ENCODE measurements at regions not wholly inside any gene's neighbourhood (a gene's known extent, or its start where the extent isn't known, plus 50 kb on each side); places are given as distances from the start of the nearest gene placed in this dataset.

DNA sequence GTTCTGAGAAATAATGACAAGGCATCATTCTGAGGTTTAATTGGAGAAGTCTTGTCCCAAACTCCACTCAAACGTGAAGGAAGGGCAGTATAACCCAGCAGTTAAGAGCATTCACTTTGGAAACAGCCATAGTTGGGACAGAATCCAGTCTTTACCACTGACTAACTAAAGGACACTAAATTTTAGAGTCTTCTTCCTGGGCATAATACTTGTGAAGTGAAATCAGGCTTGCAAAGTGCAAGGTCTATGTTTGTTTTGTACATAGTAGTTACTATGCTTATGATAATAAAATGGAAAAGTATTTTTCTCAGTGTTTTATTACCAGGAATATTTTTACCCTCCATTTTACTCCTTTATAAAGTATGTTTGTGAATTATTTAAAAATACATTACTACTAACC is 748.2 kb upstream of the ID2 start:
- WGBS, 2 experiments (ENCODE audit: low coverage in 1 of 2, low lambda C conversion rate in 2 of 2, missing lambda C conversion rate in 2 of 2): 68 to 90% methylated on average over 1 of the region's 1 CpG
- Histone ChIP-seq H3K27ac (no peak overlapping the region), H3K4me1 (ENCODE audit: insufficient read depth) (0 out of 2 replicates have a peak, but pooled peaks cover 9% of the 10 kb centered on the region), H3K4me2 (ENCODE audit: unreplicated experiment) (no peak overlapping the region), H3K9me3 (ENCODE audit: low read depth) (no peaks in the 10 kb centered on the region), H2AFZ (no peak overlapping the region), H3K4me3 (no peak overlapping the region), H3K36me3 (ENCODE audit: low read depth) (no peaks in the 10 kb centered on the region), H3K9ac (no peak overlapping the region), H3K9me2 (ENCODE audit: insufficient read depth) (no peaks in the 10 kb centered on the region), H3F3A (ENCODE audit: insufficient read depth) (0 out of 2 replicates have a peak, but pooled peaks cover 5% of the 10 kb centered on the region), H3K27me3 (replicated peaks; ENCODE audit: insufficient read depth) (no peaks in the 10 kb centered on the region), H4K20me1 (ENCODE audit: insufficient read depth) (no peaks in the 10 kb centered on the region), H3K79me2 (ENCODE audit: insufficient read depth) (no peaks in the 10 kb centered on the region)
- TF ChIP-seq EZH2phosphoT487 (IDR thresholded peaks at IDR 0.05; ENCODE audit: insufficient read depth, low read depth): no peak
- no peak for TF ChIP-seq EZH2 (IDR thresholded peaks at IDR 0.05; ENCODE audit: insufficient read depth, poor library complexity, severe bottlenecking)
- no peak for DNase-seq
- in situ Hi-C loops (cut with MboI): no loop called here

DNA sequence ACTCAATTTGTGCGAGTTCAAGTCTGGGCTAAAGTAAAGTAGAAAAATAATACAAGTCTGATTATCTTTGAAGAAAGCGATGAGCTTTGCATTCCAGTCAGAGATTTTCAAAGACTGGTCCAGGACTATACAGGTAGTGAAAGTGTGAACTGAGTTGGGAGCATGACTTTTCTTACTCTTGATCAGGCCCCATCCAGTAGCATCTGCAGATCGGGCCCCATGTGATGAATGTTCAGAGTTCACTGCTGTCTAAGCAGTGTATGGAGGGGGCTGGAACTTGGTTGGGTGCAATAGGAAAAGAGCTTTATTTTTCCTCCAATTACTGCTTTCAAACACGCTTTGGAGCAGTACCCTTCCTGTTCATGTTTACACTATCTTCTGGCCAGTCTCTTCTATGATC is 747.4 kb upstream of the ID2 start:
- Histone ChIP-seq H3K9me2 (ENCODE audit: insufficient read depth) (no peaks in the 10 kb centered on the region), H3K9ac (no peak overlapping the region), H4K20me1 (ENCODE audit: insufficient read depth) (no peaks in the 10 kb centered on the region), H3K27me3 (replicated peaks; ENCODE audit: insufficient read depth) (no peaks in the 10 kb centered on the region), H3K4me3 (no peak overlapping the region), H3K9me3 (ENCODE audit: low read depth) (no peaks in the 10 kb centered on the region), H3K79me2 (ENCODE audit: insufficient read depth) (no peaks in the 10 kb centered on the region), H3F3A (ENCODE audit: insufficient read depth) (0 out of 2 replicates have a peak, but pooled peaks cover 5% of the 10 kb centered on the region), H3K4me2 (ENCODE audit: unreplicated experiment) (no peak overlapping the region), H3K27ac (no peak overlapping the region), H3K36me3 (ENCODE audit: low read depth) (no peaks in the 10 kb centered on the region), H2AFZ (no peak overlapping the region), H3K4me1 (ENCODE audit: insufficient read depth) (peaks cover 9% of the 10 kb centered on the region; the same call in 1 of the 2 replicates)
- no peak for DNase-seq
- TF ChIP-seq EZH2phosphoT487 (IDR thresholded peaks at IDR 0.05; ENCODE audit: insufficient read depth, low read depth): no peak
- no peak for TF ChIP-seq EZH2 (IDR thresholded peaks at IDR 0.05; ENCODE audit: insufficient read depth, poor library complexity, severe bottlenecking)
- WGBS, 2 experiments (ENCODE audit: low coverage in 1 of 2, low lambda C conversion rate in 2 of 2, missing lambda C conversion rate in 2 of 2): 90 to 93% methylated on average over 4 of the region's 4 CpGs
- in situ Hi-C loops (cut with MboI): no loop called here

DNA sequence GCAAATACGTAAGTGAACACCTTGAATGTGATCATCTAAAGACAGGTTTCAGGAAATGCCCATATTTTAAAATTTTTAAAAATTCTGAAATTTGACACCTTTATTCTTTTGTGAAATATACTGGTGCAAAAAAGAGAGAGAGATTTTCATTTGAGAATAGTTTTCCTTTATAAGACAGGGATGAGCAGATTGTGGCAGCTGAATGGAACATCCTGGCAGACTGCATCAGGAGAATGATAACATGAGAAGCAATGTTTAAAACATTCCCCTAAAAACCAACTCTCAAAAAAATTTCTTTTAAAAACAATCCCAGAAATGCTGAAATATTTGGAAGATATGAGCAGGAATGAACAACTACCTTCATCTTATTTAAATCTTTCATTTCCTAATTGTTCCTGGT is 744.8 kb upstream of the ID2 start:
- WGBS, 2 experiments (ENCODE audit: low coverage in 1 of 2, low lambda C conversion rate in 2 of 2, missing lambda C conversion rate in 2 of 2): 98% methylated on average over 1 of the region's 1 CpG

DNA sequence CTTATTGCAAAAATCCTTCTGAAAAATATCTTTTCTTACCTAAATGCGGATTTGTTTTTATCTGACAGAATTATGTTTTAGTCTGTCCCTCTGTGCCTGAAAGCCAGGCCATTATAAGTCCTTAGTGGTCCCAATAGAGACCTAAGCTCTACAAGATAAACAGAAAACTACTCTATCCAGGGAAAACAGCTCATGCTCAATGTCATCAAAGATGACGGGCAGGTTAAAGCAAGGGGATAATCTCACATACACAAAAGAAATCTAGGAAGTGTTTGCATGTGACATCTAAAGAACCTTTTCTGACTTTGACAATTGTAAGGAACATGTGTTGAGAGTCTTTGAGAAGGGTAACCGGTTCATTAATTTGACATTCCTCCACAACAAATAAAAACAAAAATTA is 741.1 kb upstream of the ID2 start:
- no peak overlapping the region for H3K4me3 ChIP-seq
- H3K79me2 ChIP-seq (ENCODE audit: insufficient read depth): no peaks in the 10 kb centered on the region
- 97% methylated on average over 3 of the region's 3 CpGs for WGBS, 2 experiments (ENCODE audit: low coverage in 1 of 2, low lambda C conversion rate in 2 of 2, missing lambda C conversion rate in 2 of 2)
- no peaks in the 10 kb centered on the region for H4K20me1 ChIP-seq (ENCODE audit: insufficient read depth)
- H3K27ac ChIP-seq: no peak overlapping the region
- H3K4me1 ChIP-seq (ENCODE audit: insufficient read depth): peaks cover 4% of the 10 kb centered on the region
- H3K9me2 ChIP-seq (ENCODE audit: insufficient read depth): no peaks in the 10 kb centered on the region
- no peak overlapping the region for H3K9ac ChIP-seq
- no peaks in the 10 kb centered on the region for H3K36me3 ChIP-seq (ENCODE audit: low read depth)
- no peaks in the 10 kb centered on the region for H3K9me3 ChIP-seq (ENCODE audit: low read depth)
- in situ Hi-C loops (cut with MboI): no loop called here
- H2AFZ ChIP-seq: no peak overlapping the region
- no peak for DNase-seq
- TF ChIP-seq EZH2phosphoT487 (IDR thresholded peaks at IDR 0.05; ENCODE audit: insufficient read depth, low read depth) (no peak), EZH2 (IDR thresholded peaks at IDR 0.05; ENCODE audit: insufficient read depth, poor library complexity, severe bottlenecking) (no peak)
- H3K4me2 ChIP-seq (ENCODE audit: unreplicated experiment): no peak overlapping the region
- H3K27me3 ChIP-seq (replicated peaks; ENCODE audit: insufficient read depth): no peaks in the 10 kb centered on the region
- H3F3A ChIP-seq (ENCODE audit: insufficient read depth): no peaks in the 10 kb centered on the region

More for the DNA sequence above, 744.8 kb upstream of the ID2 start:
- Histone ChIP-seq H3K9me2 (ENCODE audit: insufficient read depth) (no peaks in the 10 kb centered on the region), H3K27me3 (replicated peaks; ENCODE audit: insufficient read depth) (no peaks in the 10 kb centered on the region), H3F3A (ENCODE audit: insufficient read depth) (no peaks in the 10 kb centered on the region), H3K9ac (no peak overlapping the region), H3K4me2 (ENCODE audit: unreplicated experiment) (no peak overlapping the region), H3K36me3 (ENCODE audit: low read depth) (no peaks in the 10 kb centered on the region), H3K9me3 (ENCODE audit: low read depth) (no peaks in the 10 kb centered on the region), H3K79me2 (ENCODE audit: insufficient read depth) (no peaks in the 10 kb centered on the region), H3K4me1 (ENCODE audit: insufficient read depth) (peaks cover 4% of the 10 kb centered on the region), H3K27ac (no peak overlapping the region), H3K4me3 (no peak overlapping the region), H4K20me1 (ENCODE audit: insufficient read depth) (no peaks in the 10 kb centered on the region), H2AFZ (no peak overlapping the region)
- TF ChIP-seq EZH2 (IDR thresholded peaks at IDR 0.05; ENCODE audit: insufficient read depth, poor library complexity, severe bottlenecking) (no peak), EZH2phosphoT487 (IDR thresholded peaks at IDR 0.05; ENCODE audit: insufficient read depth, low read depth) (no peak)
- in situ Hi-C loops (cut with MboI): no loop called here
- no peak for DNase-seq

DNA sequence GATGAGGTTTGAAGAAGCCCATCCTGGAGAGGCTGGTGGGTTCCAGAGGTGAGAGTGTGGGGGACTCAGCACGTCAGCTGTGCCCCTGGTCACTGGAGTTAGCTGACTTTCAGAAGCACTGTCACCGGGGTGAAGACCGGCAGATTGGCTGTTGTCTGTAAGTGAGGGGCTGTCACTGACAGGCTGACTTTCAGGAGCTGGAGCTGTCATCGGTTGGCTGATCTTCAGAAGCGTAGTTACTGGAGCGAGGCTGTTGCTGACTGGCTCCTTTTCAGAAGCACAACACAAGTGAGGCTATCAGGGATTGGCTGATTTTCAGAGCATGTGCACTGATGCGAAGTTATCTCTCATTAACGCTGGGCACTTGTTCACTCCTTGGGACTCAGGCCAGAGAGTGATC is 738.4 kb upstream of the ID2 start:
- in situ Hi-C loops (cut with MboI): no loop called here
- H3K4me1 ChIP-seq (ENCODE audit: insufficient read depth): peaks cover 4% of the 10 kb centered on the region
- no peaks in the 10 kb centered on the region for H4K20me1 ChIP-seq (ENCODE audit: insufficient read depth)
- TF ChIP-seq EZH2phosphoT487 (IDR thresholded peaks at IDR 0.05; ENCODE audit: insufficient read depth, low read depth) (no peak), EZH2 (IDR thresholded peaks at IDR 0.05; ENCODE audit: insufficient read depth, poor library complexity, severe bottlenecking) (no peak)
- no peaks in the 10 kb centered on the region for H3K27me3 ChIP-seq (replicated peaks; ENCODE audit: insufficient read depth)
- H3K36me3 ChIP-seq (ENCODE audit: low read depth): no peaks in the 10 kb centered on the region
- no peaks in the 10 kb centered on the region for H3K79me2 ChIP-seq (ENCODE audit: insufficient read depth)
- no peak overlapping the region for H3K4me3 ChIP-seq
- H3K27ac ChIP-seq: no peak overlapping the region
- H3K4me2 ChIP-seq (ENCODE audit: unreplicated experiment): no peak overlapping the region
- no peaks in the 10 kb centered on the region for H3K9me2 ChIP-seq (ENCODE audit: insufficient read depth)
- H3K9me3 ChIP-seq (ENCODE audit: low read depth): no peaks in the 10 kb centered on the region
- no peak overlapping the region for H2AFZ ChIP-seq
- no peak for DNase-seq
- no peak overlapping the region for H3K9ac ChIP-seq
- no peaks in the 10 kb centered on the region for H3F3A ChIP-seq (ENCODE audit: insufficient read depth)
- WGBS, 2 experiments (ENCODE audit: low coverage in 1 of 2, low lambda C conversion rate in 2 of 2, missing lambda C conversion rate in 2 of 2): 76 to 83% methylated on average over 8 of the region's 8 CpGs

All from GM23248 (cell line).